HG02571 (cell line): ENCODE measurements at regions not wholly inside any gene's neighbourhood (a gene's known extent, or its start where the extent isn't known, plus 50 kb on each side); places are given as distances from the start of the nearest gene placed in this dataset.
"Not testable (repeated sequence)": the region's sequence is repeated elsewhere in the genome, so short reads cannot be mapped to it uniquely, and the experiment has no call there.

ENCODE experiments used
- ATAC-seq: cut with Tn5 transposase; IDR thresholded peaks from one replicate; pipeline ENCODE4 v1.9.1; 2021; ENCODE audit warnings: mild to moderate bottlenecking, moderate library complexity; ENCODE audit not compliant: unreplicated experiment

DNA sequence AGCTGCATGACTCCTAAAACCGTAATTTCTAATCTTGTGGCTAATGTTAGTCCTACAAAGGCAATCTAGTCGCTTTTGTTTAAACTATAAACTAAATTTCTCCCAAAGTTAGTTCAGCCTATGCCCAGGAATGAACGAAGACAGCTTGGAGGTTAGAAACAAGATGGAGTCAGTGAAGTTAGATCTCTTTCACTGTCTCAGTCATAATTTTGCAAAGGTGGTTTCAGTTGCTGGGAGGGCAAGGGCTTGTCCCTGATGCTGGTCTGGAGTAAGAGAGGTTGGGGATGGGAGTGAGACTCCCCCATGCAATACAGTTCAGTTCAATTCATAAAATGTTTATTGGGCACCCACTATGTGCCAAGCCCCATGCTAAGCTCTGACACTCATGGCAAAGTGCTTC is 362.1 kb downstream of the TYW1 start:
- ATAC-seq, result not testable (repeated sequence)

DNA sequence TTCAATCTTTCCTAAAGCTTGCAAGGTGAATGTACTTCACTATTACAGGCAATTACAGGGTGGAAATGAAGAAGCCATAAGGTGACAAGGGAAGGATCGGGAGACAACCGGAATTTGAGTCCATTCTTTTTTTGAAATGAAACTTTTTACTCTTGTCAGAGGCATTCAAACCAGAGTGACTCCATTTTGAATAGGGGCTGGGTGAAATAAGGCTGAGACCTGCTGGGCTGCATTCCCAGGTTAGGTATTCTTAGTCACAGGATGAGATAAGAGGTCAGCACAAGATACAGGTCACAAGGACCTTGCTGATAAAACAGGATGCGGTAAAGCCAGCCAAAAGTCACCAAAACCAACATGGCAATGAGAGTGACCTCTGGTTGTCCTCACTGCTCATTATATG is 363.3 kb downstream of the TYW1 start:
- no peak for ATAC-seq

DNA sequence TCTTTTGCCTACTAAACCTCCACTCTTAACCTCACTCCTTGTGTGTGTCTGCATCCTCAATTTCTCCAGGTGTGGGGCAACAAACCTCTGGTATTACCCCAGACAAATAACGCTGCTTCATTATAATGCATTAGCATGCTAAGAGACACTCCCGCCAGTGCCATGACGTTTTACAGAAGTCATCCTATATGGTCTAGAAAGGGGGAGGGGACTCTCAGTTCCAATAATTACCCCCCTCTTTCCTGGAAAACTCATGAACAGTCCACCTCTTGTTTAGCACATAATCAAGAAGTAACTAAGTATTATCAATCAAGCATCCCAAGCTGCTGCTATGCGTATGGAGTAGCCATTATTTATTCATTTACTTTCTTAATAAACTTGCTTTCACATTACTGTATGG is 364.5 kb downstream of the TYW1 start:
- no peak for ATAC-seq

DNA sequence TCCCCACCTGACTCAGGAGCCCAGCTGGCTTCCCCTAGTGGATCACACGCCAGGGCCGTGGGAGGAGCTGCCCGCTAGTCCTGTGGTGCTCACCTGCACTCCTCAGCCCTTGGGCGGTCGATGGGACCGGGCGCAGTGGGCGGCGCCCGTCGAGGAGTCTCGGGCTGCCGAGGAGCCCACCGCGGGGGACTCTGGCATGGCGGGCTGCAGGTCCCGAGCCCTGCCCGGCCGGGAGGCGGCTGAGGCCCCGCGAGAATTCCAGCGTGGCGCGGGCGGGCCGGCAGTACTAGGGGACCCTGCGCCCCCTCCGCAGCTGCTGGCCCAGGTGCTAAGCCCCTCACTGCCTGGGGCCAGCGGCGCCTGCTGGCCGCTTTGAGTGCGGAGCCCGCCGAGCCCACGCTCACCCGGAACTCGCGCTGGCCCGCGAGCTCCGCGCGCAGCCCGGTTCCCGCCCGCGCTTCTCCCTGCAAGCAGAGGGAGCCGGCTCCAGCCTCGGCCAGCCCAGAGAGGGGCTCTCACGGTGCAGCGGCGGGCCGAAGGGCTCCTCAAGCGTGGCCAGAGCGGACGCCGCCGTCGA is 367.9 kb downstream of the TYW1 start:
- ATAC-seq, result no peak

DNA sequence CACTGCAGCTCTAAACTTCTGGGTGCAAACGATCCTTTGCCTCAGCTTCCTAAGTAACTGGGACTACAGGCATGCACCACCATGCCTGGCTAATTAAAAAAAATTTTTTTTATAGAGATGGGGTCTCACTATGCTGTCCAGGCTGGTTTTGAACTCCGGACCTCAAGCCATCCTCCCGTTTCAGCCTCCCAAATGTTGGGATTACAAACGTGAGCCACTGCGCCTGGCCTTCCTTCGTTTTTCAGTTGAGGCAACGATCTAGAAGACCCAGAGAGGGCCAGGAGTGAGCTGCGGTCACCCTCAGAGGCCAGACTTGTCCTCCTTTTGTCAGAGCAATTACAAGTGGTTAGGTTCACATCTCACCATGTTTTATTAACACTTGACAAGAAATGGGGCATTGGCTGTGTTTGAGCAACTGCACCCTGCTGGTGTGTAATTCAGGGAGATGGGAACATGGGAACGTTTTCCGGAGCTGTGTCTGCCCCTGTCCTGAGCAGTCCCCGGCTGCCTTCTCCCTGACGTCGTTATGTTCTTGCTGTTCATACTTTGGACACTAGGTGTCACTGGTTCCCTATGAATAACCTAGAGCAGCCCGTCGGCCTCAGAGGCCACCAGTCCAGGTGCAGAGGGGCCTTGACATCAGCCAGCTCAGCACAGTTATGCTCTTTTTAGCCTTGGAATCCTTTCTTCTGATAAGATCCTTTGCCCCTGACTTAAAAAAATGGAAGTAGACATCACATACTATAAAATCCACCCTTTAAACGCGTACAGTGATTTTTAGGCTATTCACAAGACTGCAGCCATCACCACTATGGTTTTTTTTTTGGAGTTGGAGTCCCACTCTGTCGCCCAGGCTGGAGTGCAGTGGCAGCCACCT is 375.0 kb downstream of the TYW1 start:
- peak; percentile 85 for ATAC-seq

DNA sequence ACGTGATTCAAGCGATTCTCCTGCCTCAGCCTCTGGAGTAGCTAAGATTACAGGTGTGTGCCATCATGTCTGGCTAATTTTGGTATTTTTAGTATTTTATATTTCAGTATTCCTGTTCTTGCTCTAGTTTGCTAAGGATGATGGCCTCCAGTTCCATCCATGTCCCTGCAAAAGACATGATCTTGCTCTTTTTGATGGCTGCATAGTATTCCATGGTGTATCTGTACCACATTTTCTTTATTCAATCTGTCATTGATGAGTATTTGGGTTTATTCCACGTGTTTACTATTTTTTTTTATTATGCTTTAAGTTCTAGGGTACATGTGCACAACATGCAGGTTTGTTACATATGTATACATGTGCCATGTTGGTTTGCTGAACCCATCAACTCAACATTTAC is 376.8 kb downstream of the TYW1 start:
- not testable (repeated sequence) for ATAC-seq

DNA sequence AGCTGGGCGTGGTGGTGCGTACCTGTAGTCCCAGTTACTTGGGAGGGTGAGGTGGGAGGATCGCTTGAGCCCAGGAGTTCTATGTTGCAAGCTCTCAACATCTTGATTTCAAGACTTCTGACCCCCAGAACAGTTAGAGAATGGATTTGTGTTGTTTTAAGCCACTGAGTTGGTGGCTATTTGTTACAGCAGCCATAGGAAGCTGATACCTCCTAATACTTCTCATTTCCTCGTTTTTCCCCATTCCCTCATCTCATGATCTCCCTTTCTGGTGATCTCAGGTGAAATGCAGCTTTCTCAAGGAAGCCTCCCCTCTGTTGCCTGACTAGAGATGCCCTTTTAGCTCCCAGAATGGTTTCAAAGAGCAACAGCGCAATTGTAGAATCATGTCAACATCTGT is 378.8 kb downstream of the TYW1 start:
- ATAC-seq, result no peak

DNA sequence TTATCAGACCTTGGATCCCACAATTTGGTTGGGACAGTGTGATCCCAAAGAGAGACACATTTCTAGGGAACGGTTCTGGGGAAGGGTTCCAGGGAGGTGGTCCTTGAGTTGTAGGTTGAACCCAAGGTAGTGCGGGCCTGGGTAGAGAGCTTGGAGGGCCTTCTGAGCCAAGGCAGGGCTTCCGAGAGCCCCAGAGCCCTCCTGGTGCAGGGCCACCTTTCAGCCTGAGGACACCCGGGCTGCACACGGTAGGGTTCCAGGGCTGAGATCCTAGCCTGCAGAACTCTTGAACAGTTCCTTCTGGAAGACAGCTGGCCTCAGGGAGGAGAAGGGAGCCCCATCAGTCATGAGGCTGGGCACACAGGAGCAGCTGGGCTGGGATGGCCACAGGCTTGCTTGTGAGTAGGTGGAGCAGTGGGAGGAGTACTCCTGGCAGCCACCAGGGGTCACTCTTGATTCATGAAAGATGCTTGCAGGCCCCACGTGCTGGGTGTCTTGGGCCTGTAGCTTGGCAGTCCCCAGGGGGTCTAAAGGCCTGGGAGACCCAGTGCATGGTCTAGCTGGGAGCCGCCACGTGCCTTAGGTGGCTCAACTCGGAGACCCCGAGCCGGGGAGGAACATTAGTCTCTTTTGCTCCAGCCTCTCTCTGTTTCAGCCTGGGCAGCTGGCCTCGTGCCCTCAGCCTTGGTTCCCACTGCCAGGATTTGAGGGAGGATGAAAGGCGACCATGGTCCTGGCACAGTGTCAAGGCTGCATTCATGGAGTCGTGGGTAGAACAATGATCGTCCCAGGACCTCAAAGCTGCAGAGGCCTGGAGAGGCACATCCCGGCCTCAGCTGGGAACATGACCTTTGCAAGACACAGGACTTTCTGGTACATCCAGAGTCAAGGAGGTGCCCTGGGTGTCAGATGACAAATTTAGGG is 381.6 kb downstream of the TYW1 start:
- peak; percentile 72 for ATAC-seq

DNA sequence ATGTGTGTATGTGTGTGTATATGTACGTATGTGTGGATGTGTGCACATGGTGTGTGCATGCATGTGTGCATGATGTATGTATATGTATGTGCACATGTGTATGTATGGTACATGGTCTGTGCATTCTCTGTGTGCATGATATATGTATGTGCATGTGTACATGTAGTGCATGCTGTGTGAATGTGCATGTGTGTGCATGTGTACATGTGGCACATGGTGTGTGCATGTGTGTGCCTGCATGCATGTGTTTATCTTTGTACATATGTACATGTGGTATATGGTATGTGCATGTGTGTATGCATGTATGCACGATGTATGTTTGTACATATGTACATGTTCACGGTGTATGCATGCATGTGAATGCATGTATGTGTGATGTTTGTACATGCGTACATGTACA is 383.7 kb downstream of the TYW1 start:
- no peak for ATAC-seq

DNA sequence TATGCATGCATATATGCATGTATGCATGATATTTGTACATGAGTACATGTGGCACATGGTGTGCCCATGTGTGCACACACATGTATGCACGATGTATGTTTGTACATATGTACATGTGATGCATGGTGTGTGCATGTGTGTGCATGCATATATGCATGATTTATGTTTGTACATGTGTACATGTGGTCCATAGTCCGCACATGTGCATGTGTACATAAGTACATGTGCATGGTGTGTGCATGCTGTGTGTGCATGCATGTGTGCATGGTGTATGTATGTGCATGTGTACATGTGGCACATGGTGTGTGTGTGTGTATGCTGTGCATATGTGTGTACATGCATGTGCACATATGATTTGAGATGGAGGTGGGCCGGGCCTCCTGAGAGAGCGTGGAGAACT is 384.2 kb downstream of the TYW1 start:
- ATAC-seq, result no peak

DNA sequence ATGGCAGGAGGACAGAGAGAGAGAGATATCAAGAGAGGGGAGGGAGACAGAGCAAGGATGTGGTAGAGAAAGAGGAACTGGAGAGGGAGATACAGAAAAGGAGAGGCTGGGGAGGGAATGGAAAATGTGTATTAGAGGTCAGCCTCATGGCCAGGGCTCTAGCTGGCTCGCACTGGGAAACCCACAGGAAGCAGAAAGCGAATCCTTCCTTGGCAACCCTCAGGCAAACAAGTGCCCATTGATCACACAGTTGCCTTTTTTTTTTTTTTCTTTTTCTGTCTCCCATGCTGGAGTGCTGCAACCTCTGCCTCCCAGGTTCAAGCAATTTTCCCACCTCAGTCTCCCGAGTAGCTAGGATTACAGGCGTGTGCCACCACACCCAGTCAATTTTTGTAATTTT is 391.2 kb downstream of the TYW1 start:
- no peak for ATAC-seq

DNA sequence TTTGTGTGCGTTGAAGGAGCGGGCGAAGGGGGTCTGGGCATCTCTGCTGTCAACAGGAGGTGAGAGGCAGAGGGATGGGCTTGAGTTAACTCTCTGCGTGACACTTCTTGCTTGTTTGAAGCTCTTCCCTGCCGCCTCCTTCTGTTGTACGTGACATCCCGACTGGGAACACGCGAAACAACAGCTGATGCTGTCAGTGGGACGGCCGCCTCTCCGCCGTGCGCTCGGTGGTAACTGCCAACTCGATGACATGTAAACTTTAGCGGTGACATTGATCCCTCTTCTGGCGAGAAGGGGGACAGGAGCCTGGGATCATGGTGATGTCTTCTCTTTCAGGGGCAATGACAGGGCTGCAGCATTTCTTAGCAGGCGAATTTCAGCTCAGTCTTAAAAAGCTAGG is 394.5 kb downstream of the TYW1 start:
- ATAC-seq, result no peak

DNA sequence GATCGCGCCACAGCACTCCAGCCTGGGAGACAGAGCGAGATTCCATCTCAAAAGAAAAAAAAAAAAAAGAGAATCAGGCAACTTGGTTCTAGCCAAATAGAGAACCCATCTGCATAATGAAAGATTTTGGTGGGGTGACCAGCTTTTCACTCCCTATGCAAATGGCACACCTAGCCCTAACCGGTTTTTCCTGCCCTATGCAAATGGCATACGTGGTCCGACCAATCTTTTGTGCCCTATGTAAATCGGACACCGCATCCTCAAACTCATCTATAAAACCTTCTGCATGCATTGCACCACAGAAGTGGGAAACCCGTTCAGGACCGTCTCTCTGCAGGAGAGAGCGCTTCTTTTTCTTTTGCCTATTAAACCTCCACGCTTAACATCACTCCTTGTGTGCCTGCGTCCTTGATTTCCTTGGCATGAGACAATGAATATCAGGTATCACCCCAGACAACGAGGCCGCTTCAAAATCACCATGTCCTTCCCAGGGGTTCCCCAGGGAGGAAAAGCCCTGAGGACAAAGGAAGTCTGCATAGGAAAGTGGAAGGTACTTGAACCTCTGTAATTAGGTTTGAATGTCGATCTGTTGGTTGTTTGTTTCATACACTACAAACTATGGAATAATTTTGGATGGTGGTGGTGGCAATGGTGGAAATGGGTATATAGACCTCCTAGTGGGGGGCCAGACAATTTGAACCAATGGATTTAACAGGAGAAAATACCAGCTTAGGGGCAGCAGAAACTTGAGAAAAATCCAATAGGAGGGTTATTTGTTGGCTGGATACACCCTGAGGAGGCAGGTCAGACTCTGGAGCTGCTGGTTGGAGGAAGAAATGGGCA is 396.2 kb downstream of the TYW1 start:
- ATAC-seq, result no peak

DNA sequence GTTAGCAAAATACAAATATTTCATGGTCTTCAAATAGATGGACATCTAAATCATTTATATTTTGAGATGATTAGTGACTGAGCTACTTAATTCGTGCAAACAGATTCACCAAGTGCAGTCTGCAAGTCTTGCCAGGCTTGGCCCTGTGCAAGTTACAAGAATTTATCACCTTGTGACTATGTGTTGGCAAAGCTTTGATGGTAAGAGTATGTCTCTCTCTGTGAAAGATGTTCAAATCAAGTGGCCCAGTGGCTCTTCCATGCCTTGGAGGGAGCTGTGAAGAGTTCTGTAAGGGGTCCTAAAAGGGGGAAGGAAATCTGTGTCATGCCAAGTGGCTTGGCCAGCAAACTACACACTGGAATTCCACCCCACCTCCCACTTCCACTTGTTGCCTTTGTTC is 397.3 kb downstream of the TYW1 start:
- no peak for ATAC-seq

DNA sequence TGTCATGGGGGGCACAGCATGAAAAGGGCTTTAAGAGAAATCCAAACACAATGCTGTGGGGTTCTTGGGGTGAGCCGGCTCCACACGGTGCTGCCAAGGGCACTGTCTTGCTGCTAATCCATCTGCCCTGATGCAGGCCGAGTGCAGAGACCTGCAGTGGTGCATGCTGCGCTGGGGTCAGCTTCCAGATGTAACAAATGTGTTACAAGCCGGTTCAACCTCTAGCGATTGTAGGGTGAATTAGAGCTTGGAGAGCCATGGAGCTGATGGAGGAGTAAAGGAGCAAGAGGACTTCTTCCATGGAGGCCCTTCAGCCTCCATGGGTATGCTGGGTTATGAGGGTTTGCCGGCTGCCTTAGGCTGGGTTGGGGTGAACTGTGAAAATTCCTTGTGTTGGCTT is 402.3 kb downstream of the TYW1 start:
- no peak for ATAC-seq

DNA sequence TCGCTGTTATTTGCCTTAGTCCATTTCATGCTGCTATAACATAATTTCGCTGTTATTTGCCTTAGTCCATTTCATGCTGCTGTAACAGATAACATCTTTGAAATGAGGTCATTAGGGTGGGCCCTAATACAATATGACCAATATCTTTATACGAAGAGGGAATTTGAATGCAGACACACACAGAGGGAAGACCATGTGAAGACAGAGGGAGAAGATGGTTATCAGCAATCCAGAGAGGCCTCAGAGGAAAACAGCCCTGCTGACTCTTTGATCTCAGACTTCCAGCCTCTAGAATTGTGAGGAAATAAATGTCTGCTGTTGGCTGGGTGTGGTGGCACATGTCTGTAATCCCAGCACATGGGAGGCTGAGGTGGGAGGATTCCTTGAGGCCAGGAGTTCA is 404.9 kb downstream of the TYW1 start:
- no peak for ATAC-seq

DNA sequence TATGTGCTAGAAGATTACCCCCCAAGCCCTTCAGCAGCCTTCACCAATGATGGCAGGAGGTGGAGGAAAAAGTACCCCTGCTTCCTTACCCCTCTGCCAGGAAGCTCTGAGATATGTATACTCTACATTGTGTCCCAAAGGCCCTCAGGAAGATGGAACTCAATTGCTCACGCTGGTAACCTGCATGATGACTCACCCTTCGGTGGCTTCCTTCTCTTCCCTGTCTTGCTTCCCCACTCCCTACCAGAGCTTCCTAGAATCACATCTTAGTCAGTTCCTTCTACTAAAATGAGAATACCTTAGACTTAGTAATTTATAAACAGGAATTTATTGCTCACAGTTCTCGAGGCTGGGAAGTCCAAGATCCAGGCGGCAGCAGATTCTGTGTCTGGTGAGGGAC is 405.6 kb downstream of the TYW1 start:
- no peak for ATAC-seq

DNA sequence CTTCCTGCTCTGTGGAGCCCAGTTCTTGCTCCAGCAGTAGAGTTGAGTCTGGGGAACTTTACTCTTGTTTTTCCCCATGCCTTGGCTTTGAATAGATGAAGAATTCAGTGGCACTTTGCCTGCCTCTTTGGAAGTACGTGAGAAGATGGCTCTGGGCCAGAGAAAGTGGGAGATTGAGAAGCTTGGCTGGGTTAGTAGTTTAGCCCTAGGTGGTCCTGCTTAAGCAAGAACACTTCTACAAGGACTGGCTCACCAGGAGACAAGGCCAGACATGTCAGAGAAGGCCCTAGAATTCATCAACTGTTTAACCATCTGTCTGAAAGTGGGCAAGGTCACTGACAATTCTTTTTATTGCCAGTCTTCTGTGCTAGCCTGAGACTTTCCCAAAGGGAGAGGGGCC is 410.3 kb downstream of the TYW1 start:
- ATAC-seq, result no peak

DNA sequence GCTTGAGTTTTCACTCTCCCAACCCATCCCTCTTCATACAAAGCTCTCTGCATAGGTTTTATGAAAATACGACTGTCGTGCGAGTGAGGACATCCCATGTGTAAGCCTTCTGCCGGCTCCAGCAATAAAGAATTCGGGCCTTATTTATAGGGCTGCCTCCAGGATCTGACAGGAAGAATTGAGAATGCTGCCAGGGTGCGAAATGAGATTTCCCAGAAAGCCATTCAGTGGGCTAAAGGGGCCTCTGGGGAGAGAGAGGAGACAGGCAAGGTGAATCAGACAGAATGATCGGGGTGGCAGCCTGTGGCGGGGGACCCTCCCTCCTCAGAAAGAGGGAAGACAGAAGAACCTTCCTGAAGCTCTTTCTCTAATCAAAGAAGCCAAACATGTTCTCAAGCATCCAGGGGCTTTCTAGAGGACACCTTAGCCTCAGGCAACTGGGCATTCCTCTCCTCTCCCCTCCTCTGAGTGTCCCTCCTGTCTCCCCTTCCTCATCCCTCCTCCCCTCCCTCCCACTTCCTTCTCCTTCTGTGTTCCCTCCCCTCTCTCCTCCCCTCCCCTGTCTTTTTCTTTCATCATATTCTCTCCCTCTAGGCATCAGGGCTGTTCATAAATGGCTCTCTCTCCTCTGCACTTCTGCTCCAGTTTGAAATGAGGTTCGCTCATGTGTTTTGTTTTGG is 410.9 kb downstream of the TYW1 start:
- no peak for ATAC-seq

DNA sequence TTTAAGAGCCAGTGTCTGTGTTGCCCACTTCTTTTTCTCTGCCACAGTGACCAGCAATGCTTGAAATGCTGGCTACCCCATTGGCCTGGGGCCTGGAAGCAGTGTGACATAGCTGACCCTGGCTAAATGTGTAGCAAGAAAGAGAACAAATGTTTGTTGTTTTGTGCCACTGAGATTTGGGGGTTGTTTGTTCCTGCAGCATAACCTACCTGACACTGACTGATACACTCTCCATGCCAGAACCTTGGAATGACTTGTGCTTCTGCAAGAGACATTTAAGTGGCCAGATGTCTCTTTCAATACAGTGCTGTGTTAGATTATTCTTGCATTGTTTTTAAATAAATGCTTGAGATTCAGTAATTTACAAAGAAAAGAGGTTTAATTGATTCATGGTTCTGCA is 411.5 kb downstream of the TYW1 start:
- ATAC-seq, result no peak
